ENCODE measurements at regions not wholly inside any gene's neighbourhood (a gene's known extent, or its start where the extent isn't known, plus 50 kb on each side); places are given as distances from the start of the nearest gene placed in this dataset.

DNA sequence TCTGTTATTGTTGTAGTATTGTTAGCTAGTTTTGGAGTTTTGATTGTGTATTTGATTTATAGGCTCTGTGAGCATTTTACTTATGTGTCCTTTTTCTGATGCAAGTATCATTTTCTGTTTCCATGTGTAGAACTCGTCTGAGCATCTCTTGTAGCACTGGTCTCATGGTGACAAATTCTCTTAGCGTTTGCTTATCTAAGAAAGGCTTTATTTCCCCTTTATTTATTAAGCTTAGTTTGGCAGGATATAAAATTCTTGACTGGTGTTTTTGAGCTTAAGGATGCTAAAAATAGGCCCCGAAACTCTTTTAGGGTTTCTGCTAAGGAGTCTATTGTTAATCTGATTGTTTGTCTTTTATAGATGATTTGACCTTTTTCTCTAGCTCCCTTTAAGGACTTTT is 57.6 kb upstream of the THUMPD2 start:
- H3K36me3 ChIP-seq (ENCODE audit: control insufficient read depth in 2 of 4, insufficient read depth in 4 of 4, low read length in 3 of 4): no peaks in the 10 kb centered on the region
- no peak overlapping the region for H2BK20ac ChIP-seq (ENCODE audit: low read length)
- CTCF ChIA-PET (ENCODE audit: partially characterized antibody): interaction anchor here (0.6 to 3.1 kb wide), 6 partner anchors 8 to 651 kb away, joined by 3 to 31 read pairs (median 3); no protein-coding TSS in a partner anchor
- no peak overlapping the region for H3K27ac ChIP-seq (ENCODE audit: low read depth, low read length)
- WGBS, 2 experiments (ENCODE audit: extremely low coverage in 1 of 2, insufficient coverage in 1 of 2, insufficient read length in 1 of 2, insufficient replicate concordance in 2 of 2, low coverage in 1 of 2, low lambda C conversion rate in 2 of 2, missing lambda C conversion rate in 1 of 2): 98% methylated on average over 3 of the region's 3 CpGs; no CpG with 5 or more reads in 1 of the 2 experiments
- H2AK5ac ChIP-seq (ENCODE audit: low read depth, low read length): no peak overlapping the region
- no peak overlapping the region for H3K23ac ChIP-seq (ENCODE audit: insufficient read length)
- no peak overlapping the region for H3K18ac ChIP-seq (ENCODE audit: extremely low read depth, low read length)
- no peak overlapping the region for H2BK12ac ChIP-seq (ENCODE audit: low read depth, low read length)
- H2BK120ac ChIP-seq (replicated peaks; ENCODE audit: low read depth, low read length): no peak overlapping the region
- no peaks in the 10 kb centered on the region for H3K23me2 ChIP-seq (ENCODE audit: low read depth, low read length)
- POLR2A ChIA-PET (ENCODE audit: partially characterized antibody): no interaction called here
- no peak overlapping the region for H4K5ac ChIP-seq (ENCODE audit: insufficient read length, low read depth, low read length)
- no peak overlapping the region for H3K9ac ChIP-seq (replicated peaks in 1 of 4; ENCODE audit: extremely low read depth in 1 of 4, low read depth in 3 of 4, low read length in 3 of 4)
- H3K56ac ChIP-seq (replicated peaks; ENCODE audit: insufficient read length, low read depth, low read length): no peak overlapping the region
- DNase-seq (ENCODE audit: low read depth in 1 of 2, low spot score in 2 of 2) (no peak), FAIRE-seq (no peak)
- no peak overlapping the region for H4K8ac ChIP-seq (ENCODE audit: extremely low read depth, insufficient read depth, low read length)
- no peaks in the 10 kb centered on the region for H3K79me1 ChIP-seq (ENCODE audit: low read depth, low read length)
- no peak overlapping the region for H3K14ac ChIP-seq (ENCODE audit: insufficient read length)
- H3K4me3 ChIP-seq (ENCODE audit: extremely low read depth in 1 of 4, insufficient read depth in 2 of 4, low read depth in 3 of 4, low read length in 4 of 4): no peak overlapping the region
- H4K20me1 ChIP-seq (replicated peaks in 1 of 2; ENCODE audit: control insufficient read depth in 1 of 2, insufficient read depth in 2 of 2, low read length in 2 of 2): no peaks in the 10 kb centered on the region
- no peak overlapping the region for H3K4me2 ChIP-seq (ENCODE audit: insufficient read depth in 1 of 2, low read depth in 2 of 2, low read length in 2 of 2)
- H2BK5ac ChIP-seq (ENCODE audit: low read depth, low read length): no peak overlapping the region
- no peaks in the 10 kb centered on the region for H3K79me2 ChIP-seq (ENCODE audit: control insufficient read depth in 1 of 2, insufficient read depth in 2 of 2, low read length in 2 of 2)
- no peaks in the 10 kb centered on the region for H3K4me1 ChIP-seq (replicated peaks in 1 of 4; ENCODE audit: control insufficient read depth in 3 of 4, insufficient read depth in 4 of 4, low read length in 3 of 4)
- H2BK15ac ChIP-seq (ENCODE audit: low read length): no peak overlapping the region
- no peak overlapping the region for H3K4ac ChIP-seq (replicated peaks; ENCODE audit: insufficient read length, low read depth, low read length)
- H4K91ac ChIP-seq (replicated peaks; ENCODE audit: insufficient read length, low read length): no peak overlapping the region
- no peaks in the 10 kb centered on the region for H3K27me3 ChIP-seq (replicated peaks in 1 of 4; ENCODE audit: control insufficient read depth in 3 of 4, extremely low read depth in 1 of 4, insufficient read depth in 3 of 4, low read length in 3 of 4)
- H2AFZ ChIP-seq (ENCODE audit: low read length): no peak overlapping the region
- no peaks in the 10 kb centered on the region for H3K9me3 ChIP-seq (ENCODE audit: insufficient read depth in 2 of 2, low read depth in 1 of 2, low read length in 1 of 2)
- TF ChIP-seq EZH2 (IDR thresholded peaks at IDR 0.05; ENCODE audit: low read depth, low read length, severe bottlenecking) (no peak), JUN (IDR thresholded peaks at IDR 0.05; ENCODE audit: low read depth, low read length) (no peak)

Measured in H1 (cell line).